SK-N-SH (cell line): ENCODE measurements at regions not wholly inside any gene's neighbourhood (a gene's known extent, or its start where the extent isn't known, plus 50 kb on each side); places are given as distances from the start of the nearest gene placed in this dataset.

Source experiments
- EP300 ChIP-seq, 2 experiments: IDR thresholded peaks; 2 replicates each; pipeline versions ENCODE4 v1.4.0 to v1.6.1; 2012; ENCODE audit warnings: borderline replicate concordance in 1 of 2, low read depth in 1 of 2, low read length in 1 of 2
- EZH2phosphoT487 ChIP-seq: fragments of 200-600 bp; sonication (generic); IDR thresholded peaks from 2 replicates; pipeline ENCODE4 v1.6.1; 2017; ENCODE audit warnings: low read depth, mixed run types, mild to moderate bottlenecking, antibody characterized with exemption, moderate library complexity, borderline replicate concordance
- GABPA ChIP-seq: IDR thresholded peaks from 2 replicates; pipeline ENCODE4 v1.4.0; 2012; ENCODE audit warnings: low read depth, mild to moderate bottlenecking
- GATA2 ChIP-seq: sonication (generic); formaldehyde crosslinking; IDR thresholded peaks from 2 replicates; pipeline ENCODE4 v1.5.0; 2020; ENCODE audit warnings: mild to moderate bottlenecking, missing genetic modification reagents
- RFX5 ChIP-seq: IDR thresholded peaks from 2 replicates; pipeline ENCODE4 v1.6.1; 2012; ENCODE audit warnings: mild to moderate bottlenecking, improper control_type of control experiment, low read length
- TF ChIP-seq, protein P1 (sequence below): fragments of 200-600 bp; sonication (generic); IDR thresholded peaks from 2 replicates; pipeline ENCODE4 v1.6.1; 2017; ENCODE audit warnings: antibody characterized with exemption, mild to moderate bottlenecking, moderate library complexity

DNA sequence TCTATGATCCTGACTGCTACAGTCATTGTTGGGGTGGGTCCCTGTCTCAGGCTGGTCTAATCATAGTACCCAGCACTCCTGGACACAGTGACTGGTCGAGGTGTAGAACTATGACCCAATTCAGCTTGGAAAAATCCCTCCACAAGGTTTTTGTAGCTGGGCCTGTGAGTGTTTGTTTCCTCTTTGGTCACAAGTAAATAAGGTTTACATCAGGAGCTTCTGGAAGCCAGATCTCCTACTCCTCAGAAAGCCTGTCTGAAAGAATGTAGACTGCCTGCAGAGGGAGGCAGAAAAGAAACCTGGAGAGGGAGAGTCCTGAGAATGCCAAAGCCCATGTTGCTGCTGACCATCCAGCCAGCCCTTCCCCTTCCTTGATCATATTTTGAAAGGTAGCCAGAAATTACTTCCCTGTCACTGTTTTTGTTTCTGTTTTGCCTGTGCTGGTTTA, 123.2 kb downstream of the RAP2B start:
- no peak for TF ChIP-seq GATA2 (CRISPR knock-in tag)
- no peak for TF ChIP-seq EZH2phosphoT487
- TF ChIP-seq, protein P1, sequence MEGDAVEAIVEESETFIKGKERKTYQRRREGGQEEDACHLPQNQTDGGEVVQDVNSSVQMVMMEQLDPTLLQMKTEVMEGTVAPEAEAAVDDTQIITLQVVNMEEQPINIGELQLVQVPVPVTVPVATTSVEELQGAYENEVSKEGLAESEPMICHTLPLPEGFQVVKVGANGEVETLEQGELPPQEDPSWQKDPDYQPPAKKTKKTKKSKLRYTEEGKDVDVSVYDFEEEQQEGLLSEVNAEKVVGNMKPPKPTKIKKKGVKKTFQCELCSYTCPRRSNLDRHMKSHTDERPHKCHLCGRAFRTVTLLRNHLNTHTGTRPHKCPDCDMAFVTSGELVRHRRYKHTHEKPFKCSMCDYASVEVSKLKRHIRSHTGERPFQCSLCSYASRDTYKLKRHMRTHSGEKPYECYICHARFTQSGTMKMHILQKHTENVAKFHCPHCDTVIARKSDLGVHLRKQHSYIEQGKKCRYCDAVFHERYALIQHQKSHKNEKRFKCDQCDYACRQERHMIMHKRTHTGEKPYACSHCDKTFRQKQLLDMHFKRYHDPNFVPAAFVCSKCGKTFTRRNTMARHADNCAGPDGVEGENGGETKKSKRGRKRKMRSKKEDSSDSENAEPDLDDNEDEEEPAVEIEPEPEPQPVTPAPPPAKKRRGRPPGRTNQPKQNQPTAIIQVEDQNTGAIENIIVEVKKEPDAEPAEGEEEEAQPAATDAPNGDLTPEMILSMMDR: 0 out of 2 replicates have a peak, but pooled peaks have one; percentile 8
- no peak for TF ChIP-seq RFX5
- no peak for TF ChIP-seq EP300 (IDR thresholded peaks at IDR 0.05; ENCODE audit: borderline replicate concordance in 1 of 2, low read depth in 1 of 2, low read length in 1 of 2)
- no peak for TF ChIP-seq GABPA
